ENCODE measurements at regions not wholly inside any gene's neighbourhood (a gene's known extent, or its start where the extent isn't known, plus 50 kb on each side); places are given as distances from the start of the nearest gene placed in this dataset.

GRCh38 chrX:13397878-13398818 lies 78.3 kb upstream of the ATXN3L start:
- no peaks in the 10 kb centered on the region for H3K9me3 ChIP-seq
- no peaks in the 10 kb centered on the region for H3K36me3 ChIP-seq (replicated peaks in 1 of 2; ENCODE audit: control insufficient read depth in 1 of 2, insufficient read depth in 2 of 2, low read length in 1 of 2)
- H2AFZ ChIP-seq (ENCODE audit: low read depth) = no peak overlapping the region
- H3K4me3 ChIP-seq (ENCODE audit: low read depth in 2 of 2, low read length in 1 of 2) = no peak overlapping the region
- 7% methylated on average over 5 of the region's 5 CpGs for WGBS (ENCODE audit: low lambda C conversion rate)
- ChIA-PET POLR2A (no interaction called here), CTCF (interaction anchor here (0.6 kb wide), 1 partner anchor 30 kb away, joined by 3 read pairs; no protein-coding TSS in a partner anchor)
- no peaks in the 10 kb centered on the region for H4K20me1 ChIP-seq (ENCODE audit: insufficient read depth)
- H3K79me2 ChIP-seq (ENCODE audit: insufficient read depth) = no peaks in the 10 kb centered on the region
- H3K4me1 ChIP-seq (ENCODE audit: control insufficient read depth in 1 of 2, insufficient read depth in 2 of 2, low read depth in 1 of 2, low read length in 1 of 2) = peaks cover 0 to 27% of the 10 kb centered on the region in 2 experiments; a peak in 2 of 4 replicates
- peak overlapping the region; percentile 65 for H3K9ac ChIP-seq
- no peaks in the 10 kb centered on the region for H3K9me2 ChIP-seq
- DNase-seq = no peak
- H3K27me3 ChIP-seq (ENCODE audit: insufficient read depth) = no peaks in the 10 kb centered on the region
- peak overlapping the region; percentile 41; the same call in 1 of the 2 replicates for H3K4me2 ChIP-seq
- peaks cover 34% of the 10 kb centered on the region for H3F3A ChIP-seq (replicated peaks; ENCODE audit: insufficient read depth)
- peak overlapping the region; percentile 90 to 96 for H3K27ac ChIP-seq (ENCODE audit: low read depth in 2 of 2, low read length in 1 of 2)
- 0 out of 2 replicates have a peak, but pooled peaks have one; percentile 6 for TF ChIP-seq RAD21 (IDR thresholded peaks at IDR 0.05; ENCODE audit: low read length)
- TF ChIP-seq ELF1 (IDR thresholded peaks at IDR 0.05) = peak; percentile 36; the same call in 1 of the 2 replicates
- TF ChIP-seq, protein P1, sequence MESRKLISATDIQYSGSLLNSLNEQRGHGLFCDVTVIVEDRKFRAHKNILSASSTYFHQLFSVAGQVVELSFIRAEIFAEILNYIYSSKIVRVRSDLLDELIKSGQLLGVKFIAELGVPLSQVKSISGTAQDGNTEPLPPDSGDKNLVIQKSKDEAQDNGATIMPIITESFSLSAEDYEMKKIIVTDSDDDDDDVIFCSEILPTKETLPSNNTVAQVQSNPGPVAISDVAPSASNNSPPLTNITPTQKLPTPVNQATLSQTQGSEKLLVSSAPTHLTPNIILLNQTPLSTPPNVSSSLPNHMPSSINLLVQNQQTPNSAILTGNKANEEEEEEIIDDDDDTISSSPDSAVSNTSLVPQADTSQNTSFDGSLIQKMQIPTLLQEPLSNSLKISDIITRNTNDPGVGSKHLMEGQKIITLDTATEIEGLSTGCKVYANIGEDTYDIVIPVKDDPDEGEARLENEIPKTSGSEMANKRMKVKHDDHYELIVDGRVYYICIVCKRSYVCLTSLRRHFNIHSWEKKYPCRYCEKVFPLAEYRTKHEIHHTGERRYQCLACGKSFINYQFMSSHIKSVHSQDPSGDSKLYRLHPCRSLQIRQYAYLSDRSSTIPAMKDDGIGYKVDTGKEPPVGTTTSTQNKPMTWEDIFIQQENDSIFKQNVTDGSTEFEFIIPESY (IDR thresholded peaks at IDR 0.05; ENCODE audit: borderline replicate concordance, low read depth) = peak; percentile 93
- no peak for TF ChIP-seq MXI1 (IDR thresholded peaks at IDR 0.05; ENCODE audit: low read depth, low read length)
- peak; percentile 84 for TF ChIP-seq USF1 (IDR thresholded peaks at IDR 0.05; ENCODE audit: borderline replicate concordance, low read depth)
- no peak for TF ChIP-seq RFX5 (IDR thresholded peaks at IDR 0.05; ENCODE audit: low read length)
- no peak for TF ChIP-seq FOXJ3 (CRISPR knock-in tag; IDR thresholded peaks at IDR 0.05)
- peak; percentile 82 for TF ChIP-seq POLR2AphosphoS5 (IDR thresholded peaks at IDR 0.05; ENCODE audit: low read depth, low read length)
- no peak; the same call in 1 of the 2 replicates for TF ChIP-seq SMC3 (IDR thresholded peaks at IDR 0.05; ENCODE audit: low read depth, low read length)
- TF ChIP-seq REST (IDR thresholded peaks at IDR 0.05; ENCODE audit: low read depth, low read length) = peak; percentile 71; the same call in 1 of the 2 replicates
- TF ChIP-seq, protein P2, sequence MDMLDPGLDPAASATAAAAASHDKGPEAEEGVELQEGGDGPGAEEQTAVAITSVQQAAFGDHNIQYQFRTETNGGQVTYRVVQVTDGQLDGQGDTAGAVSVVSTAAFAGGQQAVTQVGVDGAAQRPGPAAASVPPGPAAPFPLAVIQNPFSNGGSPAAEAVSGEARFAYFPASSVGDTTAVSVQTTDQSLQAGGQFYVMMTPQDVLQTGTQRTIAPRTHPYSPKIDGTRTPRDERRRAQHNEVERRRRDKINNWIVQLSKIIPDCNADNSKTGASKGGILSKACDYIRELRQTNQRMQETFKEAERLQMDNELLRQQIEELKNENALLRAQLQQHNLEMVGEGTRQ (IDR thresholded peaks at IDR 0.05; ENCODE audit: borderline replicate concordance, low read depth, low read length) = no peak
- no peak for TF ChIP-seq RCOR1 (IDR thresholded peaks at IDR 0.05; ENCODE audit: low read length)
- peak; percentile 87 for TF ChIP-seq MAX (IDR thresholded peaks at IDR 0.05; ENCODE audit: low read depth)
- TF ChIP-seq PBX3 (IDR thresholded peaks at IDR 0.05) = peak; percentile 92
- TF ChIP-seq RXRA (IDR thresholded peaks at IDR 0.05; ENCODE audit: borderline replicate concordance, low read depth) = peak; percentile 100
- TF ChIP-seq, protein P3, sequence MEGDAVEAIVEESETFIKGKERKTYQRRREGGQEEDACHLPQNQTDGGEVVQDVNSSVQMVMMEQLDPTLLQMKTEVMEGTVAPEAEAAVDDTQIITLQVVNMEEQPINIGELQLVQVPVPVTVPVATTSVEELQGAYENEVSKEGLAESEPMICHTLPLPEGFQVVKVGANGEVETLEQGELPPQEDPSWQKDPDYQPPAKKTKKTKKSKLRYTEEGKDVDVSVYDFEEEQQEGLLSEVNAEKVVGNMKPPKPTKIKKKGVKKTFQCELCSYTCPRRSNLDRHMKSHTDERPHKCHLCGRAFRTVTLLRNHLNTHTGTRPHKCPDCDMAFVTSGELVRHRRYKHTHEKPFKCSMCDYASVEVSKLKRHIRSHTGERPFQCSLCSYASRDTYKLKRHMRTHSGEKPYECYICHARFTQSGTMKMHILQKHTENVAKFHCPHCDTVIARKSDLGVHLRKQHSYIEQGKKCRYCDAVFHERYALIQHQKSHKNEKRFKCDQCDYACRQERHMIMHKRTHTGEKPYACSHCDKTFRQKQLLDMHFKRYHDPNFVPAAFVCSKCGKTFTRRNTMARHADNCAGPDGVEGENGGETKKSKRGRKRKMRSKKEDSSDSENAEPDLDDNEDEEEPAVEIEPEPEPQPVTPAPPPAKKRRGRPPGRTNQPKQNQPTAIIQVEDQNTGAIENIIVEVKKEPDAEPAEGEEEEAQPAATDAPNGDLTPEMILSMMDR (IDR thresholded peaks at IDR 0.05) = no peak
- 0 out of 2 replicates have a peak, but pooled peaks have one; percentile 24 for TF ChIP-seq TAF1 (IDR thresholded peaks at IDR 0.05; ENCODE audit: borderline replicate concordance, low read depth, low read length)
- peak; percentile 87 for TF ChIP-seq MEF2A (IDR thresholded peaks at IDR 0.05; ENCODE audit: borderline replicate concordance, low read depth)
- TF ChIP-seq TCF12 (IDR thresholded peaks at IDR 0.05) = peak; percentile 100
- 0 out of 2 replicates have a peak, but pooled peaks have one; percentile 79 for TF ChIP-seq SIN3A (IDR thresholded peaks at IDR 0.05; ENCODE audit: borderline replicate concordance, low read depth, low read length)
- TF ChIP-seq TEAD4 (IDR thresholded peaks at IDR 0.05; ENCODE audit: borderline replicate concordance, insufficient read depth) = peak; percentile 100
